ENCODE measurements at regions not wholly inside any gene's neighbourhood (a gene's known extent, or its start where the extent isn't known, plus 50 kb on each side); places are given as distances from the start of the nearest gene placed in this dataset.

- no peak for DNase-seq
These were observed 57.1 kb upstream of the ATG10 start for GRCh38 chr5:81914696-81915095.

GRCh38 chr5:81912933-81913332, 58.9 kb upstream of the ATG10 start:
- DNase-seq: no peak

- peak; percentile 88 for DNase-seq
These were observed 62.1 kb upstream of the ATG10 start for GRCh38 chr5:81909677-81910076.

- DNase-seq: peak; percentile 56
These were observed 63.1 kb upstream of the ATG10 start for GRCh38 chr5:81908771-81909170.

- DNase-seq: peak; percentile 23
These were observed 63.8 kb upstream of the ATG10 start for GRCh38 chr5:81908044-81908443.

GRCh38 chr5:81907012-81907635, 64.7 kb upstream of the ATG10 start:
- no peak for DNase-seq

- DNase-seq: no peak
These were observed 65.7 kb upstream of the ATG10 start for GRCh38 chr5:81906086-81906485.

- DNase-seq: no peak
These were observed 67.0 kb upstream of the ATG10 start for GRCh38 chr5:81904861-81905260.

GRCh38 chr5:81904166-81904565, 67.7 kb upstream of the ATG10 start:
- DNase-seq: no peak

GRCh38 chr5:81901586-81901985, 70.2 kb upstream of the ATG10 start:
- DNase-seq: no peak

GRCh38 chr5:81899123-81899522, 72.7 kb upstream of the ATG10 start:
- DNase-seq: no peak

GRCh38 chr5:81898403-81898802, 73.4 kb upstream of the ATG10 start:
- DNase-seq: peak; percentile 95

- peak; percentile 51 for DNase-seq
These were observed 75.1 kb upstream of the ATG10 start for GRCh38 chr5:81896764-81897163.

- DNase-seq: peak; percentile 87
These were observed 76.5 kb upstream of the ATG10 start for GRCh38 chr5:81895307-81895706.

- DNase-seq: peak; percentile 65
These were observed 77.9 kb upstream of the ATG10 start for GRCh38 chr5:81893961-81894360.

GRCh38 chr5:81884871-81885270, 87.0 kb upstream of the ATG10 start:
- DNase-seq: no peak

GRCh38 chr5:81883371-81883770, 88.5 kb upstream of the ATG10 start:
- no peak for DNase-seq

- DNase-seq: no peak
These were observed 90.2 kb upstream of the ATG10 start for GRCh38 chr5:81881595-81881994.

GRCh38 chr5:81879936-81880335, 91.9 kb upstream of the ATG10 start:
- no peak for DNase-seq

- peak; percentile 75 for DNase-seq
These were observed 93.5 kb upstream of the ATG10 start for GRCh38 chr5:81878333-81878732.

- no peak for DNase-seq
These were observed 104.8 kb upstream of the ATG10 start for GRCh38 chr5:81866994-81867393.

GRCh38 chr5:81860778-81861177, 109.9 kb upstream of the SSBP2 start:
- DNase-seq: no peak

GRCh38 chr5:81859624-81860023, 108.7 kb upstream of the SSBP2 start:
- no peak for DNase-seq

- peak; percentile 39 for DNase-seq
These were observed 106.3 kb upstream of the SSBP2 start for GRCh38 chr5:81856948-81857928.

Data from MV-4-11 (cell line).